H1 (cell line): ENCODE measurements at regions not wholly inside any gene's neighbourhood (a gene's known extent, or its start where the extent isn't known, plus 50 kb on each side); places are given as distances from the start of the nearest gene placed in this dataset.

Experiments used
- CTCF ChIA-PET: fragments of 300-600 bp; sonication (Branson Sonifier 250); formaldehyde crosslinking; loops from one replicate; lab custom pipeline; 2021; ENCODE audit not compliant: partially characterized antibody; lab: Charles Lee
- POLR2A ChIA-PET: fragments of 300-600 bp; sonication (Branson Sonifier 250); formaldehyde crosslinking; loops from one replicate; lab custom pipeline; 2021; ENCODE audit warnings: inconsistent platforms; ENCODE audit not compliant: partially characterized antibody; lab: Charles Lee
- DNase-seq, 2 experiments: peaks; one replicate each; pipeline versions ENCODE4 v3.0.0 to v3.0.0-alpha.2; 2010 to 2022; ENCODE audit warnings: low spot score in 2 of 2, low read depth in 1 of 2, mixed read lengths in 1 of 2
- FAIRE-seq: peaks from 2 replicates; lab custom pipeline; 2011; peaks lifted over from hg19 to GRCh38; lab: Jason Lieb, UNC
- H2AFZ ChIP-seq: 2 replicates; pipeline ENCODE4 v1.8.1; 2012; ENCODE audit warnings: low read length, inconsistent platforms
- H2AK5ac ChIP-seq: 2 replicates; pipeline ENCODE4 v1.6.1; 2013; ENCODE audit warnings: low read depth, low read length
- H2BK120ac ChIP-seq: replicated peaks from 2 replicates; pipeline ENCODE3; 2013; ENCODE audit warnings: low read depth, low read length, inconsistent platforms
- H2BK12ac ChIP-seq: 2 replicates; pipeline ENCODE4 v1.6.1; 2013; ENCODE audit warnings: low read depth, low read length
- H2BK15ac ChIP-seq: 2 replicates; pipeline ENCODE4 v1.6.1; 2013; ENCODE audit warnings: low read length
- H2BK20ac ChIP-seq: 2 replicates; pipeline ENCODE4 v1.6.1; 2013; ENCODE audit warnings: low read length
- H2BK5ac ChIP-seq: 2 replicates; pipeline ENCODE4 v1.6.1; 2013; ENCODE audit warnings: low read depth, low read length
- H3K14ac ChIP-seq: 2 replicates; pipeline ENCODE4 v1.6.1; 2013; ENCODE audit warnings: inconsistent platforms; ENCODE audit not compliant: insufficient read length
- H3K18ac ChIP-seq: 2 replicates; pipeline ENCODE4 v1.6.1; 2013; ENCODE audit warnings: low read length; ENCODE audit errors: extremely low read depth
- H3K23ac ChIP-seq: 2 replicates; pipeline ENCODE4 v1.6.1; 2013; ENCODE audit warnings: inconsistent platforms; ENCODE audit not compliant: insufficient read length
- H3K23me2 ChIP-seq: 2 replicates; pipeline ENCODE4 v1.6.1; 2013; ENCODE audit warnings: low read depth, low read length
- H3K27ac ChIP-seq: 2 replicates; pipeline ENCODE4 v1.6.1; 2011; ENCODE audit warnings: low read depth, low read length, inconsistent platforms
- H3K27me3 ChIP-seq, 4 experiments: replicated peaks in 1 of 4; 1 replicate in 1 of 4; 2 replicates in 3 of 4; pipeline versions ENCODE4 v1.6.1 to v1.8.1; 2011 to 2013; ENCODE audit warnings: low read length in 3 of 4, mild to moderate bottlenecking in 3 of 4, inconsistent platforms in 2 of 4, mixed read lengths in 2 of 4, moderate library complexity in 1 of 4; ENCODE audit not compliant: control insufficient read depth in 3 of 4, insufficient read depth in 3 of 4; ENCODE audit errors: extremely low read depth in 1 of 4
- H3K36me3 ChIP-seq, 4 experiments: 2 replicates each; pipeline versions ENCODE4 v1.6.1 to v1.8.1; 2011 to 2013; ENCODE audit warnings: mild to moderate bottlenecking in 4 of 4, low read length in 3 of 4, moderate library complexity in 2 of 4, control low read depth in 1 of 4, inconsistent platforms in 1 of 4; ENCODE audit not compliant: insufficient read depth in 4 of 4, control insufficient read depth in 2 of 4
- H3K4ac ChIP-seq: replicated peaks from 2 replicates; pipeline ENCODE3; 2013; ENCODE audit warnings: low read length, low read depth, mixed read lengths, inconsistent platforms; ENCODE audit not compliant: insufficient read length
- H3K4me1 ChIP-seq, 4 experiments: replicated peaks in 1 of 4; 1 replicate in 1 of 4; 2 replicates in 3 of 4; pipeline versions ENCODE4 v1.6.1 to v1.8.1; 2011 to 2013; ENCODE audit warnings: low read length in 3 of 4, inconsistent platforms in 2 of 4, mixed read lengths in 1 of 4; ENCODE audit not compliant: insufficient read depth in 4 of 4, control insufficient read depth in 3 of 4
- H3K4me2 ChIP-seq, 2 experiments: 2 replicates each; pipeline versions ENCODE4 v1.6.1 to v1.8.1; 2011 to 2013; ENCODE audit warnings: low read depth in 2 of 2, low read length in 2 of 2, control low read depth in 1 of 2, inconsistent platforms in 1 of 2, mild to moderate bottlenecking in 1 of 2; ENCODE audit not compliant: insufficient read depth in 1 of 2
- H3K4me3 ChIP-seq, 4 experiments: fragments of 200-600, 300-600 bp in 1 of 4; sonication (generic), shearing (Covaris generic), sonication (Bioruptor Twin) in 1 of 4; 2 replicates each; pipeline versions ENCODE4 v1.5.1 to v1.8.1; 2011 to 2016; ENCODE audit warnings: low read length in 4 of 4, low read depth in 3 of 4, control low read depth in 2 of 4, inconsistent platforms in 2 of 4, mild to moderate bottlenecking in 2 of 4, mixed read lengths in 1 of 4, moderate library complexity in 1 of 4; ENCODE audit not compliant: insufficient read depth in 2 of 4; ENCODE audit errors: extremely low read depth in 1 of 4
- H3K56ac ChIP-seq: replicated peaks from 2 replicates; pipeline ENCODE3; 2013; ENCODE audit warnings: low read depth, mild to moderate bottlenecking, mixed read lengths, low read length, inconsistent platforms; ENCODE audit not compliant: insufficient read length
- H3K79me1 ChIP-seq: 2 replicates; pipeline ENCODE4 v1.6.1; 2013; ENCODE audit warnings: low read depth, low read length, control low read depth
- H3K79me2 ChIP-seq, 2 experiments: 2 replicates each; pipeline versions ENCODE4 v1.6.1 to v1.8.1; 2012 to 2013; ENCODE audit warnings: low read length in 2 of 2, mild to moderate bottlenecking in 2 of 2, inconsistent platforms in 1 of 2; ENCODE audit not compliant: insufficient read depth in 2 of 2, control insufficient read depth in 1 of 2
- H3K9ac ChIP-seq, 4 experiments: replicated peaks in 1 of 4; 1 replicate in 1 of 4; 2 replicates in 3 of 4; pipeline versions ENCODE4 v1.6.1 to v1.8.1; 2011 to 2013; ENCODE audit warnings: low read depth in 3 of 4, low read length in 3 of 4, control low read depth in 2 of 4, mild to moderate bottlenecking in 2 of 4, moderate library complexity in 2 of 4, inconsistent platforms in 1 of 4; ENCODE audit errors: extremely low read depth in 1 of 4
- H3K9me3 ChIP-seq, 2 experiments: 2 replicates each; pipeline versions ENCODE4 v1.6.1 to v1.8.1; 2012 to 2013; ENCODE audit warnings: mild to moderate bottlenecking in 2 of 2, moderate library complexity in 2 of 2, control low read depth in 1 of 2, inconsistent platforms in 1 of 2, low read depth in 1 of 2, low read length in 1 of 2, mixed read lengths in 1 of 2; ENCODE audit not compliant: insufficient read depth in 2 of 2
- H4K20me1 ChIP-seq, 2 experiments: replicated peaks in 1 of 2; 2 replicates each; pipeline versions ENCODE3 to v1.8.1; 2011 to 2013; ENCODE audit warnings: inconsistent platforms in 2 of 2, low read length in 2 of 2, mild to moderate bottlenecking in 1 of 2; ENCODE audit not compliant: insufficient read depth in 2 of 2, control insufficient read depth in 1 of 2
- H4K5ac ChIP-seq: 2 replicates; pipeline ENCODE4 v1.6.1; 2013; ENCODE audit warnings: low read length, low read depth, mixed read lengths, inconsistent platforms; ENCODE audit not compliant: insufficient read length
- H4K8ac ChIP-seq: 2 replicates; pipeline ENCODE4 v1.8.0; 2013; ENCODE audit warnings: mild to moderate bottlenecking, moderate library complexity, low read length, inconsistent platforms; ENCODE audit not compliant: insufficient read depth; ENCODE audit errors: extremely low read depth
- H4K91ac ChIP-seq: replicated peaks from 2 replicates; pipeline ENCODE3; 2013; ENCODE audit warnings: low read length, mixed read lengths, inconsistent platforms; ENCODE audit not compliant: insufficient read length
- TAF7 ChIP-seq: optimal IDR thresholded peaks from 2 replicates; pipeline ENCODE3; 2011; ENCODE audit warnings: low read depth, mild to moderate bottlenecking, inconsistent platforms, low read length, moderate library complexity, borderline replicate concordance
- WGBS, 2 experiments: shearing (Covaris generic) in 1 of 2; methylation state at CpG; one replicate each; pipeline versions ENCODE4 v1.1.6 to v1.1.7; 2013 to 2015; ENCODE audit warnings: low lambda C conversion rate in 2 of 2, mixed read lengths in 2 of 2, inconsistent platforms in 1 of 2, low coverage in 1 of 2, missing lambda C conversion rate in 1 of 2; ENCODE audit not compliant: insufficient replicate concordance in 2 of 2, insufficient coverage in 1 of 2, insufficient read length in 1 of 2; ENCODE audit errors: extremely low coverage in 1 of 2, missing lambda C conversion rate in 1 of 2; 5-methylcytosine and 5-hydroxymethylcytosine counted together

- Histone ChIP-seq H3K27me3 (no peaks in the 10 kb centered on the region), H2AK5ac (no peak overlapping the region), H3K36me3 (no peaks in the 10 kb centered on the region), H3K23me2 (no peaks in the 10 kb centered on the region), H3K4ac (no peak overlapping the region), H3K4me2 (no peak overlapping the region), H3K9ac (no peak overlapping the region), H2AFZ (no peak overlapping the region), H3K18ac (no peak overlapping the region), H4K5ac (no peak overlapping the region), H3K9me3 (no peaks in the 10 kb centered on the region)
- no peak for DNase-seq
- TF ChIP-seq TAF7 = no peak
- TF ChIP-seq, all 59 proteins: peak for 0
- Histone ChIP-seq H2BK20ac (no peak overlapping the region), H3K4me3 (no peak overlapping the region), H2BK12ac (no peak overlapping the region), H4K8ac (no peak overlapping the region), H4K20me1 (no peaks in the 10 kb centered on the region), H3K79me1 (no peaks in the 10 kb centered on the region), H3K23ac (no peak overlapping the region), H3K56ac (no peak overlapping the region), H4K91ac (no peak overlapping the region), H3K27ac (no peak overlapping the region), H2BK15ac (no peak overlapping the region), H3K4me1 (no peaks in the 10 kb centered on the region), H3K79me2 (no peaks in the 10 kb centered on the region), H2BK5ac (no peak overlapping the region), H3K14ac (no peak overlapping the region), H2BK120ac (no peak overlapping the region)
- CTCF ChIA-PET = no interaction called here
- 95% methylated on average over 4 of the region's 4 CpGs; no CpG with 5 or more reads in 1 of the 2 experiments for WGBS, 2 experiments
- FAIRE-seq = no peak
- POLR2A ChIA-PET = no interaction called here
Observed at GRCh38 chrX:19172741-19173140, 50.5 kb upstream of the ADGRG2 start.
